GM21526 (cell line): ENCODE measurements at regions not wholly inside any gene's neighbourhood (a gene's known extent, or its start where the extent isn't known, plus 50 kb on each side); places are given as distances from the start of the nearest gene placed in this dataset.

ENCODE experiments used
- ATAC-seq: cut with Tn5 transposase; IDR thresholded peaks from one replicate; pipeline ENCODE4 v1.9.1; 2021; ENCODE audit warnings: moderate library complexity; ENCODE audit not compliant: unreplicated experiment, low FRiP score

DNA sequence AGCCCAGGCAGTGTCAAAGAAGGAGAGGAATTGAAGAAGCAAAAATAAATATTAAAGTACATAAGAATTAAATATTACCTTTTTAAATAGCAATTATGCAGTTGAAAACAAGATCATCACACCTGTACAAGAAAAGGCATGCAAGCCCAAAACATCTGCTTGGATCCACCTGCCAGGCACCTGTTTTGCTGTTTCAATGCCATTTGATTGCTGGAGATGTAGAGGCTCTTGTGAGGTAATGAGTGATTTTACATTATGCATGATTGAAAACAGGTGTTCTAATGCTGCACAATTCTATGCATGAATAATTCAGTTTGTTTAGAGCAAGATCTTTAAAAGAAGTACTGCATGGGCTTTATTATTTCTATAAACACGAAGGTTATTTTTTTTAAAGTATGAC lies 700.6 kb upstream of the ZEB2 start:
- no peak for ATAC-seq

DNA sequence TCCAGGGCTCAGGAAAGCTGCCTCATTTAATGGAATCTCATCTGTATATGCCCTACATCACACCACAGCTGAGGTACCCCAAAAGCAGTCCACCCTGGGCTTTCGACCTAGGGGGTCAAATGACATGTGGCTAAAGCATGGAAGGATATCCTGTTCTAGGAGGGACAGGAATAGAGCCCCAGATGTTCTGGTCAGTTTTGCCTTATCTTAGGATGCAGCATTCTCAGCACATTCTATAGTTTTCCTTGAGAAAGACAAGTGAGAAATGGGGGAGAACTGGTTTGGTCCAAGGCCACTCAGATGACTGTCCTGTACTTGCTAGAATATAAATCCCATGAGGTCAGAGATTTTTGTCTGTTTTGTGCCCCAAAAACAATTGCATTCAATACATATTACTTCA lies 688.0 kb upstream of the ZEB2 start:
- no peak for ATAC-seq

DNA sequence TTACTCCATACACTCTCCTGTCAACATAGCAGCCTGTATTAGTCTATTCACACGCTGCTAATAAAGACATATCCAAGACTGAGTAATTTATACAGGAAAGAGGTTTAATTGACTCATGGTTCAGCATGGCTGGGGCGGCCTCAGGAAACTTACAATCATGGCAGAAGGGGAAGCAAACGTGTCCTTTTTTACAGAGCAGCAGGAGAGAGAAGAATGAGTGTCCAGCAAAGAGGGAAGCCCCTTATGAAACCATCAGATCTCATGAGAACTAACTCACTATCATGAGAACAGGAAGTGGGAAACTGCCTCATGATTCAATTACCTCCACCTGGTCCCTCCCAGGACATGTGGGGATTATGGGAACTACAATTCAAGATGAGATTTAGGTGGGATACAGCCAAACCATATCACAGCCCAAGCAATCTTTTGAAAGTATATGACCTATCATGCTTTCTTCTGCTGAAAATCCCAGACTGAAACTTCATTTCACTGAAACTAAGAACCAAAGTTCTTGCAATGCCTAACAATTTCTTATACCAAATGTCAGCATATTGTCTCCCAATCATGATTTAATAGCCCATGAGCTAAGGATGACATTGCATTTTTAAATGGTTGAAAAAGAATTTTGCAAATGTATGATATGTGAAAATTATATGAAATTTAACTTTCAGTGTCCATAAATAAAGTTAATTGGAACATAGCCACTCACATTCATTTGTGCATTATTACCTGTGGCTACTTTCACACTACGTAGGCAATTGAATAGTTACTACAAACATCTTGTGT lies 686.8 kb upstream of the ZEB2 start:
- no peak for ATAC-seq

DNA sequence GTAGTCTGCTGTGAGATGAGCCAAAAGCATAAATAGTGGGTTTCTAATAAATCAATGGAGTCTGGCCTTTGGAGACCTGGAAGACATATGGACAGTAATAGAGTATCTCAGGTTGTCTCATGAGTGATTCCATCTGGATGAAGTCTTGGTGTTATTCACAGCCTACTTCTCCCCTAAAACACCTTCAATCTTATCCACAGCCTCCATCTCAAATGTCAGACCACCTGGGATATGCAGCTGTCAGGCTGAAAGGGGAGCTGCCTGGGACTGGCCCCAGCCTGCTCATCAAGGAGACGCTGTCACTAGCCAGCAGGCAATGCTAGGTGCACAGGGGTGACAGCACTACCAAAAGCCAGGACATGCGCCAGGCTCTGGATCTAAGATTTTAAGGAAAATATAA lies 684.0 kb upstream of the ZEB2 start:
- ATAC-seq, result no peak

DNA sequence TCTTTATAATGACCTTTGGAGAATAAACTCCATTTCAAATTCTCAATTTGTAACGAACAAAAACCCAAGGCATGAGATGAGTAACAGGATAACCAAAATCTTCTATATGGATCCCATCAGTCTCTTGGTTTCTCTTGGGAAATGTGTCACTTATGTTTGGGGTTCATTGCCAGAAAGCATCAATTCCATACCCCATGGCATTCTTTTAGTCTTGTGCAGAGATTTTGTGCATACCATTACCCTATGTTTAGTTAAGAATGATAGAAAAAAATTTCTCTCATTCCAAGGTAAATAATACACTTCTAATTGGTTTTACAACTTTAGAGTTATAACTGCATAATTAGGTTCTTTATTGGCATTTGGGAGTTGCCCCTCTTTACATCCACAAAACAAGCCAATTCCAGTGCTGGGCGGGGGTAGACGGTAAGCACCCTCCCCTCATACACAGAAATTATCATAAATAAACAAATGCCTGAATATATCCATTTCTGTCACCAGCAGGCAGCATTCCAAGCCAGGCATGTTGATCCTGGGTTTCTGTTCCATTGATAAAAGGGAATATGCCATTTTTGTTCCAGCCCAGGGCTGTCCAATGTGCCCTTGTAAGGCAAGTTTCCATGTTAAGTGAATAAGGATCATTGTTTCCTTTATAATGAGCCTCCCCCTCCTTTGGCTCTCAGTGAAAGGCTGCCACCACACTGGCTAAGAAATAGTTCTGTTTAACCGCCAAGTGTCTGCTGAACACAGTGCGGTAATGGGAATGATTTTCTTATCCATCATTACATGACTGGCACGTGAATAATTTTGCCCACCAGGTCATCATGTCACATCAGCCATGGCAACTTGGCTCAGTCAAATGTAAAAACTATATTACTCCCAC lies 680.1 kb upstream of the ZEB2 start:
- ATAC-seq, result no peak

DNA sequence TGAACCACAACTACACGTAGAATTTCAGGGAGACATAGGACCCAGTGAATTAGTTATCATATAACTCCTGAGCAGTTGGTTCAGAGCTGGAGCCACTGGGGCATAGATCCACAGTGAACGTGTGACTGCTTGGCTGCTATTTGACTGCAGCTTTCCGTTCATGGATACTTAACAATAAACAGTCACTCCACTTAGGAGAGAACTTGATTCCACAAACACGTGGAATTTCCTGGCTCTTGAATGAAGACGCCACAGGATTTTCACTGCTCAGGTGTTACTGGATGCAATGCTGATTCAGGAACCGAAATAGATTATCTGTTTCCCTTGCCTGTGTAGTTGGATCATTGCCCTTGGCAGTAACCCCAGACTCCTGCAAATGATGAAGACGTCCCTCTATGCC lies 679.1 kb upstream of the ZEB2 start:
- ATAC-seq, result no peak

DNA sequence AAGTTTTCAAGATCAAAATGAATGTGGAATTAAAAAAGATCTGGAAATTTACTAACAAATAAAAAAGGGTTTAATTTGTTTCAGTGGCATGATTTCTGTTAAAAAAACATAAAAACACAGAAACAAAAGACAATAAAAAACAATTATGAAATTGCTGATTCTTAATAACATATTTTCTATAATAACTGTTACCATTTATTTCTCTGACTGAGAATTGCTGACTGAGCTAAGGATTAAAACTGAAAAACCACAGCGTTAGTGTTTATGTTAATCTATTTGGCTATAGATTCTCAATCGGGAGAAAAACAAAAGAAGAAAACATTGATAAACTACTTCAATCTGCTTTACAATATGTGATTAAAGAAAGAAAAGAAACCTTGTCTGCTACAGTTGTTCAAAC lies 678.6 kb upstream of the ZEB2 start:
- no peak for ATAC-seq

DNA sequence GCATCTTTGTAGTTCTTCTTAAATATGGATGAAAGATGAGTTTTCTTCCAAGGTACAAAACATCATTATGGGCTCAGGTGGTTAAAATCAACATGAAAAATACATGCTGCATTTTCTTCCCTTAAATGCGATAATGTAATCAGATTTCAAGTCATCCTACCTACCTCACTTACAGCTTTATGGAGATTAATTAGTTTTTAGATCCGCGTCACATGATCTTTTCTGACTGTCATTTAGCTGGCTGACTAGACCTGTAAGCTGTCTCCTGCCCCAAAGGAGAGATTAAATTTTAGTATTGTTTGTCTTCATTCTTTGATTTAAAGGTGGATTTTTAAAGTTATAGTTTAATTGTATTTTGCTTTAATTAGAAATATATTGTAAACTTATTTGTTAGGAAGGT lies 678.0 kb upstream of the ZEB2 start:
- no peak for ATAC-seq

DNA sequence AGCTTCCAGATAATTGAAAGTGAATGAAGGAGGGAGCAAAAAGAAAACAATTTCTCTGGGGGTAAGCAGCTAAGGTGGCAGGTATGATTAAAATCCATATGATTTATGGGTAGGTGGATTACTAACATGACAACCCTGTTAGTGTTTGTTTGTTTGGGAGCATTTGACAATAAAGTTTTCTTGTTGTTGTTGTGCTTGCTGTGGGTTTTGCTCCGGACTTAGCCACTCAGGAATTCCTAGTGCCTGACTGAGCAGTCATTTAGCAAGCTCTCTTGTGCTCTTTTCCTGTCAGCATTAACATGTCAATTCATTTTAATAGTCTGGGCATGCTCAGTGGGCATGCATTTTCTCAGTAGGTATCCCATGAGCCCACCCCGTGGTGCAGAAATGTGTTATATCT lies 674.8 kb upstream of the ZEB2 start:
- no peak for ATAC-seq

DNA sequence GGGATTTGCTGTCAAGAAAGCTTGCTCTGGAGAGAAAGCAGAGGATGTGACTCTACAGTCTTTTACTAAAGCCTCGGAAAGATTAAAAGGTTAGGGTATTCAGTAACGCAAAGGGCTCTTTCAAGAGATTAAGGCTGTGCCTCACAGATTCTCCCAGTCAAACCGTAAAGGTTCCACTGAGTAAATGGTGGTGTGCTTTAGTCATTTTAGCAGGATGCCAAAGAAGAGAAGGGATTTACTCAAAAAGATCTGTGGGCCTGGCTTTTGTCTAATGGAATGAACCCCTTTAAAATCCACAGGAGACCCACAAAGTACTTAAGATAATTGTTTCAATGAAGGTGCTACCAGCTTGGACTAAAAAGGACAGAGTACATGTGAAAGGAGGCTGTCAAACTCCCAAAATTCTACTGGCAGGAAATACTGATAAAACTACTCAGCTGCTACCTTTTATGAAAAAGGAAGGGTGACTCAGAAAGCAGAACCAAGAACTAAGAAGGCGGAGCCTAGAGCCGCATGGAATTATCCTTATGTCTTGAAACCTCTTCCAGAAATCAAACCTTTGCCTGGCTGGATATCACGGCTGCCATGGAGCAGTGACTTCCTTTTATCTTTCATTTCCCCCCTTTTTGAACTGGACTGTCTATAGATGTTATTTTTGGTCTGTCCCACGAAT lies 670.2 kb upstream of the ZEB2 start:
- ATAC-seq, result no peak

DNA sequence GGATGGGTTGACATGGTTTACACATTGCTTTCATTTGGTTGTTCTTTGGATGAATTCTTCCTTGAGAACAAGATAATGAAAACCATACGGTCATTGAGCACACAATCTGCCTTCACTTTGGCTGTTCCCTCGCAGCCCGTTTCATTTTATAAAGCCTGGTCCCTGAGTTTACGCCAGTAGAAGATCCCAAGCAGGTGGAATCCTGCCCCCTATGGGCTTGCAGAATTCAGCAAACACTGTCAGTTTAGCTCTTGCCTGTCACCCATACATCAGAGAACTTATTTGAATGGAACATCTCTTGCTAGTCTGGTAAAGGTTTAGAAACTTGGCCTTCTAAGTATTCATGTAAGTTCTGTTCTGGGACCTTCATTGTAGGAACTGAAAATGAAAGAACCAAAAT lies 666.4 kb upstream of the ZEB2 start:
- ATAC-seq, result no peak

DNA sequence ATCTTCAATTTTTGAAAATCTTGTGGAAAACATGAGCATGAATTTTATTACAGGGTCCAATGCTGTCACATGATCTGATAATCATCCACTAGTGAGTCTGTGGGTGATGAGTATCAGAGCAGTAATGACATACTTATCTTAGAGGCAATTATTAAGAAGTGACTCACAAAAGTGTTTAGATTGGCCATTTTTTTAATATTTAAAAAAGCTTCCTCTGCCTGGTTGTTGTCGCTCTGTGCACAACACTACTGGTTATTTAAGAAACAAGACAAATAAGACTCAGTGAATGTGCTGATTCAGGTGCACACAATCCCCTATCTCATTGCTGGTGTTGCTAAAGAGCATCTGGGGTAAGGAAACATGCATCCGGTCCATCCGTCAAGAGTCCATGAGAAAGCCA lies 665.8 kb upstream of the ZEB2 start:
- no peak for ATAC-seq

DNA sequence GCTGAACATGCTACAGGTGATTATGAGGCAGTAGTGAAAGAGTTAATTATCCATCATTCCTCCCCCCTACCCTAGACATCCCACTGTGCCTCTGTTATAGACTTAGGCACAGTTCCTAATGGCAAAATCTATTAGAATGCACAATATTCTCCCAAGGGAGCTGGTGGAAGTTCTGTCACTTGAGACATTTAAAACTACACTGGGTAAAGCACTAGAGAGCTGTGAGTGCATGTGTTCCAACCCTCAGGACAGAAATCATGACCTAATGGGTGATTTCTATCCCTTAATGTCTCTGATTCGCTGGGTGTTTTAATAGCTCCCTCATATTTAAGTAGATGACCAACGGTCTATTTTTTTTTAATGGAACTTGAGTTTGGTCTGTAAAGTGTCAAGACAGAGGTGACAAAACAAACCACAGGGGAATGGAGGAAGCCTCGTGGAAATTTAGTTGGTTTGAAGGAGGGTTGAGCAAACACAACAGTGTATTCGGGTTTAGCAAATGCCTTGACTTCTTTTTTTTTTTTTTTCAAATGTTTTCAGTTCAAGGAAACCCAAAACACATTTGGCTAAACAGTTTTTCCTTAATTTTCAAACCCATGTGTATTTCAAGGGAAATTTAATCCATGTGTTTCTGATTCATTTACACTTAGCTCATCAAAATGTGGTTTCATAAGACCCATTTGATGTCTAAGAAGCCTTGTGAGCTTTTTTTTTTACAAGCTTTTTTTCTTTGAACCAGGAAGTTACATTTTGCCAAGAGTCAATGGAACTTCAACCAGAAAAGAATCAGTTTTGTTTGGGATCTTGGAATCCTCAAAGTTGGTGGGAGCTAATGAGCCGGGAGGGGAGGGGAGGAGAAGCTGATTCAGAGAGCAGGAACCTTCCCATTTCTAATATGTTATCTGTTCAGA lies 665.1 kb upstream of the ZEB2 start:
- ATAC-seq, result no peak

DNA sequence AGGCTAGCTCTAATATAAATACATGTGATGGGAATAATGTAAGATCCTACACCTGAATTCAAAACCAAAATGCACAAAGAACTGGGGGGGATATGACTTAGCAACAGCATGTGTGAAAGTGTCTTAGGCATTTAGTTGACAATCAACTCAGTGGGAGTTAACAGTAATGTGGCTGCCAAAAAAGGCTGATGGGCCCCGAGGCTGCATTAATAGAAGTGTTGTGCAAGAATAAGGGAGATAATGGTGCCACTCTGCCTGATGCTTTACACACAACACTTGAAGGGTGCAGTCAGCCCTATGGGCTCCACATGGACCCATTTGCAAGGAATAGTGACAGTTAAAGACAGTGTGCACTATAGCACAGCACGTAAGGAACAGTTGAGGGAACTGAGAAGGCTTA lies 649.4 kb upstream of the ZEB2 start:
- no peak for ATAC-seq

DNA sequence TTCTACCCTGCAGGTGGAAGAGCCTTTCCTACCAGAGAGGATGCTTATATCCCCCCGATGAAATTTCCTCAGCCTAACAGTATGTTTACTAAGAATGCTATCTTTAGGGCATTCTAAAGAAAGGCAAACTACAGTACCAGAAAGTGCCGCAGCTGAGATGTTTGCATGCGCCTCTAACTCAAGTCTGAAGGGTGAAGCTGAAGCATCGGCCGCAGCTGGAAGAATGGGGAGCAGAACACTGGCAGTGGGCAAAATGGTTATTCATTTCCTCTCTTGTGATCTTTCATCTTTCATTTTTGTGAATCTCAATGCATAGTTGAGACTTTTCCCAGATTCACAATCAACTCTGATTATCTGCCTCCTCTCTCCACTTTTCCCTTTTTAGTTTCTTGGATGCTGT lies 648.2 kb upstream of the ZEB2 start:
- ATAC-seq, result no peak

DNA sequence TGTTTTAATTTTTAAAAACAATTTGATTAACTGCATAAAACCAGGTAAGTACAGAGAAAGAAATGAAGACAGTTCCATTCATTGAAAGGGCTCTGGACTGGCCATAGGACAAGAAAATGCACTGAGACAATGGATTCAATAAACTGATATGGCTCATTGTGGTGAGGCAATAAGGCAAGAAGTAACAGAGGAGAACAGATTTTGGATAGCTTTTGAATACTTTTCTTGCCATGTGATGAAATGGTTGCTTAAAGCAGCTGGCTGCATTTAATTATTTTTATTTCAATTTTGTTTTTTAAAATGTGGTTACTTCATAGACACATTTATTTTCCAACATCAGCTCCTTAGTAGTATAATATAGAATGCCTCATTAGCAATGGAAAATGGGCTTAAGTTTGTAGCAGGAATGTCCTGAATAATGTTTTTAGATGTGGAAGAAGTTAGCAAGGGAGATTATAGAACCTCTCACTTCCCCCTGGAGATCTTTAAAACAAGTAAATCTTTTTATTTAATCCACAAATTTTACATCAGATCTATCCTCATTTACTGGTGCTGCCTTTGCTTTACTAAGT lies 646.9 kb upstream of the ZEB2 start:
- no peak for ATAC-seq

DNA sequence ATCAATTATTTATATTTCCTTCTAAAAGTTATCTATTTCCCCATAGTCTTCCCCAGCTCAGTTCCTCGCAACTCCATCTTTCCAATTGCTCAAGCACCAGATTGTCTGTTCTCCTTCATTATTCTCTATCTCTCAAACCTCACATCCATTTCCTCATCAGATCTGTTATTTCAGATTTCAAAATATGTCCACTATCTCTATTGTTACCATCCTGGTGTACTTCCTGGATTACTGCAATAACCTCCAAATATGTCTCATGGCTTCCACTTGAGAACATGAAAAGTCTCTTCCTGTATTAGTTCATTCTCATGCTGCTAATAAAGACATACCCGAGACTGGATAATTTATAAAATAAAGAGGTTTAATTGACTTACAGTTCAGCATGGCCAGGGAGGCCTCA lies 641.7 kb upstream of the ZEB2 start:
- ATAC-seq, result no peak

DNA sequence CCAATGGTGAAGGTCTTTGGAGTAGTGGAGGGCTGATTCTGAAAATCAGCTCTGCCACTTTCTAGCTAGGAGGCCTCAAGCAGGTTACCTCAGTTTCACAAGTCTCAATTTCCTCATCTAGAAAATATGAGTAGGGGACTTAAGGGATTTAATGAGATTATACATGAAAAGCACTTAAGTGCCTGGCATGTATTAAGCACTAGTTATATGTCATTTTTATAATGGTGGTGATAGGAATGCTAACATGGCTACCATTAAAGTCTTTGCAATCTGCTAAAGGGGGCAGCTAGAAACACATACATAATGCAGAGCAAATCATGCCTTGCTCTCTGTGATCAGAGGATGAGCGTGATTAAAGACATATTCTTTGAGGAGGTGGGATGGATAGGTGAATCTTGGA lies 640.9 kb upstream of the ZEB2 start:
- no peak for ATAC-seq

DNA sequence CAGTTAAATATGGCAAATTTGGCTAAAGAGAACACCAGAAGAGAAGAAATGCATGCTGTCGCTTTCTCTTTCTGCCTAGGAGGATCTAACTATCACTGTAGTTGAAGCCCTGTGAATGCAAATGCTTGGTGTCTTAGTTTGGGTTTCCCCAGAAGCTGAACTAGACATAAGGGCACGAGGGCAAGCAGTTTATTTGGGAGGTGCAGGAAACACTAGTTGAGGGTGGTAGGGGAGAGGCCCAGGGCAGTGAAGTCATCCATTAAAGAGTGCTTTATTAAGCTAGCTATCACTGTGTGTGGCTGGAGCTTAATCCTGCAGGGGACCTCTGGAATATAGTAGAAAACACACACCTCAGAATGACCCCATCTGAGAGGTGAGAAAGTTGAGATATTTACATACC lies 639.8 kb upstream of the ZEB2 start:
- no peak for ATAC-seq
